Gastrocnemius medialis (tissue), 4 donors: ENCODE measurements at regions not wholly inside any gene's neighbourhood (a gene's known extent, or its start where the extent isn't known, plus 50 kb on each side); places are given as distances from the start of the nearest gene placed in this dataset.
"Not testable (repeated sequence)": the region's sequence is repeated elsewhere in the genome, so short reads cannot be mapped to it uniquely, and the experiment has no call there.

Experiments
- ATAC-seq, 2 donors: fragments of 150-250 bp; one replicate each; pipeline ENCODE4 v1.9.1; 2016
- DNase-seq, 2 donors: peaks; one replicate each; pipeline ENCODE4 v3.0.0-alpha.2; 2019
- H3K27ac ChIP-seq, 4 donors: fragments of 200-600 bp; sonication (generic); 1 replicate in 1 of 4; 2 replicates in 3 of 4; pipeline ENCODE4 v1.5.1; 2016 to 2018; ENCODE audit warnings: mild to moderate bottlenecking in 2 of 4, moderate library complexity in 1 of 4
- H3K27me3 ChIP-seq, 3 donors: fragments of 200-600 bp; sonication (generic) in 2 of 3; 1 replicate in 1 of 3; 2 replicates in 2 of 3; pipeline versions ENCODE4 v1.5.1 to v1.6.0; 2016 to 2019; ENCODE audit warnings: mild to moderate bottlenecking in 1 of 3, moderate library complexity in 1 of 3
- H3K36me3 ChIP-seq, 2 donors: fragments of 200-600 bp; sonication (generic) in 1 of 2; one replicate each; pipeline ENCODE4 v1.5.1; 2017 to 2018
- H3K4me1 ChIP-seq, 2 donors: fragments of 200-600 bp; sonication (generic) in 1 of 2; one replicate each; pipeline ENCODE4 v1.5.1; 2016 to 2017; ENCODE audit warnings: mild to moderate bottlenecking in 2 of 2
- H3K4me3 ChIP-seq, 4 donors: fragments of 200-600 bp; sonication (generic) in 3 of 4; 1 replicate in 1 of 4; 2 replicates in 3 of 4; pipeline ENCODE4 v1.5.1; 2016 to 2019; ENCODE audit warnings: mild to moderate bottlenecking in 2 of 4
- H3K9me3 ChIP-seq, 3 donors: fragments of 200-600 bp; sonication (generic) in 2 of 3; 1 replicate in 1 of 3; 2 replicates in 2 of 3; pipeline ENCODE4 v1.5.1; 2016 to 2019
- CTCF ChIP-seq, 5 experiments: fragments of 450-650 bp in 3 of 5; fragments of 200-600 bp in 2 of 5; sonication (generic) in 2 of 5; IDR thresholded peaks in 4 of 5; conservative IDR thresholded peaks in 1 of 5; 1 replicate in 4 of 5; 2 replicates in 1 of 5; pipeline ENCODE4 v1.5.1; 2016 to 2019; ENCODE audit warnings: antibody characterized with exemption in 5 of 5, mild to moderate bottlenecking in 3 of 5, moderate library complexity in 3 of 5
- POLR2A ChIP-seq, 2 donors: fragments of 450-650 bp; IDR thresholded peaks; one replicate each; pipeline ENCODE4 v1.6.1; 2017; ENCODE audit warnings: antibody characterized with exemption in 2 of 2, mild to moderate bottlenecking in 2 of 2, moderate library complexity in 2 of 2
- in situ Hi-C, 4 donors: fragments of 200-750 bp; cut with MboI; loops; one replicate each; pipeline versions ENCODE4 v1.15.0 to v1.8.0; 2017; ENCODE audit warnings: low sequenced_read_pairs in 4 of 4
- intact Hi-C: fragments of 100-400 bp; cut with DNase I; formaldehyde crosslinking; loops from one replicate; pipeline ENCODE4 v1.15.1; 2023; ENCODE audit warnings: low total_unique reads

GRCh38 chr20:40278673-40279072, 410.4 kb downstream of the MAFB start:
- DNase-seq (no peak), ATAC-seq (no peak)
- H3K27ac ChIP-seq: peak overlapping the region in 3 of 4 donors; percentile 32 to 53 (median 50)
- no peaks in the 10 kb centered on the region for H3K9me3 ChIP-seq
- in situ Hi-C loops: loop anchor here in 2 of 4 donors (25.0 kb wide), 1 partner anchor 409 kb away; the partner anchor contains the start of gene MAFB (in 2 of the 2)
- TF ChIP-seq POLR2A (IDR thresholded peaks at IDR 0.05) (no peak), CTCF (IDR thresholded peaks at IDR 0.05 in 4 of 5, conservative IDR thresholded peaks at IDR 0.05 in 1 of 5) (no peak)
- peaks cover 0 to 20% of the 10 kb centered on the region in 2 donors for H3K4me1 ChIP-seq
- no peaks in the 10 kb centered on the region for H3K36me3 ChIP-seq
- H3K27me3 ChIP-seq: no peaks in the 10 kb centered on the region
- no peak overlapping the region for H3K4me3 ChIP-seq
- intact Hi-C loops: no loop called here

GRCh38 chr20:40276301-40276700, 412.7 kb downstream of the MAFB start:
- Histone ChIP-seq H3K9me3 (no peaks in the 10 kb centered on the region), H3K27ac (no peak overlapping the region), H3K4me3 (no peak overlapping the region), H3K36me3 (no peaks in the 10 kb centered on the region), H3K27me3 (no peaks in the 10 kb centered on the region), H3K4me1 (peaks cover 0 to 20% of the 10 kb centered on the region in 2 donors)
- ATAC-seq: peak; percentile 28 to 62
- in situ Hi-C loops: loop anchor here in 2 of 4 donors (25.0 kb wide), 1 partner anchor 411 kb away; the partner anchor contains the start of gene MAFB (in 2 of the 2)
- peak; percentile 12 to 37 for DNase-seq
- intact Hi-C loops: no loop called here
- TF ChIP-seq POLR2A (IDR thresholded peaks at IDR 0.05) (no peak), CTCF (IDR thresholded peaks at IDR 0.05 in 4 of 5, conservative IDR thresholded peaks at IDR 0.05 in 1 of 5) (no peak)

GRCh38 chr20:40275738-40276137, 413.3 kb downstream of the MAFB start:
- H3K27me3 ChIP-seq: no peaks in the 10 kb centered on the region
- TF ChIP-seq POLR2A (IDR thresholded peaks at IDR 0.05): no peak
- no peak for TF ChIP-seq CTCF (IDR thresholded peaks at IDR 0.05 in 4 of 5, conservative IDR thresholded peaks at IDR 0.05 in 1 of 5)
- no peak overlapping the region for H3K27ac ChIP-seq
- H3K36me3 ChIP-seq: no peaks in the 10 kb centered on the region
- no peaks in the 10 kb centered on the region for H3K9me3 ChIP-seq
- no peak for ATAC-seq
- intact Hi-C loops (no loop called here), in situ Hi-C loops (loop anchor here in 2 of 4 donors (25.0 kb wide), 1 partner anchor 412 kb away; the partner anchor contains the start of gene MAFB (in 2 of the 2))
- H3K4me1 ChIP-seq: peaks cover 0 to 20% of the 10 kb centered on the region in 2 donors
- DNase-seq: no peak
- H3K4me3 ChIP-seq: no peak overlapping the region

DNA sequence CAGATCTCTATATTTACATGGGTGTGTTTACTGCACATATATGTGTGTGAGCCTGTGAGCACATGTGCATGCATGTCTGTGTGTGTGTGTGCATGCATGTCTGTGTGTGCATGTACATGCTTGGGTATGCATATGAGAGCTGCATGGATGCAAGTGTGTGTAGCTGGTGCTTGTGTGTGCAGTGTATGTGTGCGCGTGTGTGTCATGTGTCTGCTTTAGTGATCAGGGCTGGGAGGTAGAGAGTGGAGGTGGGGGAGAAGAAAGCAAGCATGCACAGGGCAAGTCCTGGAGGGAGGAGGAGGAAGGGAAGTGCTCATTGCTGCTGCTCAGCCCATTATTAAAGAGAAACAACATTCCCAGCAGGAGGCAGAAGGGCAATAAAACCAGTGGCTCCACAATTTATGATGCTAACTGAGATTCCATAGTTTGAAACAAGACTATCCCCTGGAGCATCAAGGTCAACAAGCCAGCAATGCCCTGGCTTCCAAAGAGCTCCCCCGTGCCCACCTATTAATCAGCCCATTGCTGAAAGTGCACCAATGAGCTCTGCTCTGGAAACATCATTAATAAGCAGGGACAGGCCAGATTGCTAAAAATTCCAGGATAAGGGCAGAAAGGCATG, 414.0 kb downstream of the MAFB start:
- Histone ChIP-seq H3K4me1 (peaks cover 0 to 19% of the 10 kb centered on the region in 2 donors), H3K4me3 (no peak overlapping the region), H3K36me3 (no peaks in the 10 kb centered on the region), H3K27me3 (no peaks in the 10 kb centered on the region), H3K27ac (no peak overlapping the region), H3K9me3 (no peaks in the 10 kb centered on the region)
- in situ Hi-C loops (loop anchor here in 3 of 4 donors (25.0 kb wide), 1 partner anchor 412 kb away; the partner anchor contains the start of gene MAFB (in 3 of the 3)), intact Hi-C loops (no loop called here)
- ATAC-seq: no peak
- TF ChIP-seq POLR2A (IDR thresholded peaks at IDR 0.05): no peak
- DNase-seq: no peak

GRCh38 chr20:40269274-40269673, 419.8 kb downstream of the MAFB start:
- H3K4me3 ChIP-seq, H3K27ac ChIP-seq, H3K36me3 ChIP-seq, H3K9me3 ChIP-seq, H3K4me1 ChIP-seq, H3K27me3 ChIP-seq, DNase-seq, ATAC-seq, intact Hi-C loops: not testable (repeated sequence)
- in situ Hi-C loops: loop anchor here in 2 of 4 donors (10.0 to 25.0 kb wide), 2 partner anchors 418 to 426 kb away; partner anchors contain the start of gene MAFB (in 1 of the 2)
